Spleen (tissue), 7 donors: ENCODE measurements at regions not wholly inside any gene's neighbourhood (a gene's known extent, or its start where the extent isn't known, plus 50 kb on each side); places are given as distances from the start of the nearest gene placed in this dataset.

Experiments used
- CTCF ChIP-seq, 11 experiments: fragments of 200-600 bp in 7 of 11; fragments of 450-650 bp in 4 of 11; sonication (generic) in 4 of 11; IDR thresholded peaks in 8 of 11; conservative IDR thresholded peaks in 3 of 11; 1 replicate in 7 of 11; 2 replicates in 4 of 11; pipeline versions ENCODE4 v1.4.0 to v1.8.0; 2016 to 2021; ENCODE audit warnings: antibody characterized with exemption in 11 of 11, inconsistent platforms in 4 of 11, mild to moderate bottlenecking in 1 of 11
- POLR2A ChIP-seq, 3 donors: fragments of 450-650 bp; IDR thresholded peaks; one replicate each; pipeline ENCODE4 v1.5.1; 2017; ENCODE audit warnings: antibody characterized with exemption in 3 of 3, mild to moderate bottlenecking in 1 of 3
- donor health status: DM: no; HTN: no; CAD: no; lungs with moderate emphysema.
- donor health status: DM: no; HTN: no; CAD: no.
- donor health status: DM: no; HTN: no; CAD: no.

GRCh38 chr5:101637599-101637998 is 658.5 kb downstream of the SLCO4C1 start:
- TF ChIP-seq CTCF (IDR thresholded peaks at IDR 0.05 in 8 of 11, conservative IDR thresholded peaks at IDR 0.05 in 3 of 11) (no peak), POLR2A (IDR thresholded peaks at IDR 0.05) (no peak)
